Amniotic stem cell (primary cell): ENCODE measurements at regions not wholly inside any gene's neighbourhood (a gene's known extent, or its start where the extent isn't known, plus 50 kb on each side); places are given as distances from the start of the nearest gene placed in this dataset.
"Not testable (repeated sequence)": the region's sequence is repeated elsewhere in the genome, so short reads cannot be mapped to it uniquely, and the experiment has no call there.

ENCODE experiments used
- DNase-seq: peaks from one replicate; lab custom pipeline; 2025; lab: John Stamatoyannopoulos, UW

DNA sequence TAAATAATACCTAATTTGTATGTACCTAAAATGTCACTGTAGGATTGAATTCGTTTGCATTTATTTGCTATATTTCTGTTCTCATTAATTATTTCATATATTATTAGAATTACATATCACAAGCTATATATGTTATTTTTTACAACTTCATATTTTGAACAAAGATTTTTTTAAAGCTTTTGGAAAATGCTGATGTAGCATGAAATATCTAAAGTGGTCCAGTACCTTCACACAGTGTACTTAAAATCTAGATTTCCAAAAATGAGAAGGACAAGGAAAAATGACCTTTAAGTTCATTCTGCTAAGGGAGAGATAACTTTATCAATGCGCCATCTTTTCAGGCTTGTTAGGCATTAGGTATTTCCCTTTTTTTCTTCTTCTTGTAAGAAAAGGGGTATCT, 71.8 kb downstream of the LARP7 start:
- no peak for DNase-seq

- no peak for DNase-seq
These were observed 78.3 kb downstream of the LARP7 start for GRCh38 chr4:112714922-112715901.

DNA sequence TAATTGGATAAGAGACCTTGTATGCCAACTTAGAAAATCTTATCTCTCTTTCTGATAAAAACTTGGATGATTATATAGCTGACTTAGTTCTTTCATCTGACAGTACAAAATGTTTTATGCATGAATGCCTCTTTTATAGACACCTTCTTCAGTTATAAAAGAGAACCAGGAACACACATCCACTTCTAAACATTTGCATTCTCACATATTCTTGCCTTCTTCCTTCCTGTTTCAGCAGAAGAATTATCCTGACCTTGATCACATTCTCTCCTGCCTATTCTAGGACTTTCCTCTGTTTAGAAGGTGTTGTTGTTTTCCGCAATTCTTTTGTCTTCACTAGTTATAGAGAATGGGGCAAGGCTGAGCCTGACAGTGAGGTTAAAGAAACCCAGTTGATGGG, 80.9 kb downstream of the LARP7 start:
- no peak for DNase-seq

DNA sequence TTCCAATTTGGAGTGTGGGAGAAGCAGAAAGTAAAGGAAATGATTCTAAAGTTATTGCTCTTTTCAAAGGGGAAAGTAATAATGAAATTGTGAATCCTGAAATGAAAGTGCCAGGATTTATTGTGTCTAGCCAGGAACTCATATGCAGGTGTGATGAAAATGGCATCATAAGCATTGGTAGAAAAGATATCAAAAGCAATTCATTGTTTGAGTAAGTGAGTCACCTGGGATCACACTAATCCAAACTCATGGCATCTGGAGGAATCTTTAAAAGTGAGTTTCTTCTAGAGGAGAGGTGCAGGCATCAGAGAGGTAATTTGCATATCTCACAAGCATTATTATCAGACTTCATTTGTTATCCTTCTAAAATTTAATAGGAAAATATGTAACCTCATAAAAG, 84.7 kb downstream of the LARP7 start:
- DNase-seq: no peak

DNA sequence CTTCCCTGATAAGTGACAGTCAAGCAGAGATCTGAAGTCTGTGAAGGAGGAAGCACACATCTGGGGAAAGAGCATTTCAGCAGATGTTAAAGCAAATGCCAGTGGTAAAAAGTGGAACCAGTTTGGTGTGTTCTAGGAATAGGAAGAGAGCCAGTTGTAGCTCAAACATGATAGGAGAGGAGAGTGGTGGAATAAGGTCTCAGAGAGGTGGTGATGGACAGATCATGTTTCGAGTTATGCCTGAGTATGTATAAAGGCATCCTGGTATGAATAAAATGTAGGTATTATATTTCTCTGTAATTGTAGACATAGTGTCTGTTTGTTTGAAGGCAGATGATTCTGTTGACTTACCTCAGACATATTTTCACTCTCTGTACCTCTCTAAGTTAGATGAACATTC, 89.1 kb downstream of the LARP7 start:
- no peak for DNase-seq

DNA sequence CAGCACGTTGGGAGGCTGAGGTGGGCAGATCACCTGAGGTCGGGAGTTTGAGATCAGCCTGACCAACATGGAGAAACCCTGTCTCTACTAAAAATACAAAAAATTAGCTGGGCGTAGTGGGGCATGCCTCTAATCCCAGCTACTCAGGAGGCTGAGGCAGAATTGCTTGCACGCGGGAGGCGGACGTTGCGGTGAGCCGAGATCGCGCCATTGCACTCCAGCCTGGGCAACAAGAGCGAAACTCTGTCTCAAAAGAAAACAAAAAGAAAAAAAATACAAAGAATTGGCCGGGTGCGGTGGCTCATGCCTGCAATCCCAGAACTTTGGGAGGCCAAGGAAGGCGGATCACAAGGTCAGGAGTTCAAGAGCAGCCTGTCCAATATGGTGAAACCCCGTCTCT, 90.8 kb downstream of the LARP7 start:
- DNase-seq: not testable (repeated sequence)

GRCh38 chr4:112731715-112732114, 94.8 kb downstream of the LARP7 start:
- no peak for DNase-seq

GRCh38 chr4:112732142-112732541, 95.2 kb downstream of the LARP7 start:
- no peak for DNase-seq

DNA sequence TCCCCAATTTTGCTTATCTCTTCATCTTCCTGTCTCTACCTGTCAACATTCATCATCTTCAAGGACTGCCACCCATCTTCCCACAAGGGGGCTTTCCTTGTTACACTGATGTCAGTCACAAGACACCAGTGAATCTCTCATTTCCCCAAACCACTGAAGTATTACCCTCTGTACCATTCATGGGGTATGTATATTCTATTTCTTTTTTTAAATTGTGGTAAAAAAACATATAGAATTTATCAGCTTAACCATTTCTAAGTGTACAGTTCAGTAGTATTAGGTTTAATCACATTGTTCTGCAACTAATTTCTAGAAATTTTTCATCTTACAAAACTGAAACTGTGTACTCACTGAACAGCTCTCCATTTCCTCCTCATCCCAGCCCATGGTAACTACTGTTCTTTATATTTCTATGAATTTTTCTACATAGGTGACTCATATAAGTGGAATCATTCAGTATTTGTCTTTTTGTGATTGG, 98.6 kb downstream of the LARP7 start:
- DNase-seq: no peak

GRCh38 chr4:112736718-112737135, 99.8 kb downstream of the LARP7 start:
- DNase-seq: no peak

DNA sequence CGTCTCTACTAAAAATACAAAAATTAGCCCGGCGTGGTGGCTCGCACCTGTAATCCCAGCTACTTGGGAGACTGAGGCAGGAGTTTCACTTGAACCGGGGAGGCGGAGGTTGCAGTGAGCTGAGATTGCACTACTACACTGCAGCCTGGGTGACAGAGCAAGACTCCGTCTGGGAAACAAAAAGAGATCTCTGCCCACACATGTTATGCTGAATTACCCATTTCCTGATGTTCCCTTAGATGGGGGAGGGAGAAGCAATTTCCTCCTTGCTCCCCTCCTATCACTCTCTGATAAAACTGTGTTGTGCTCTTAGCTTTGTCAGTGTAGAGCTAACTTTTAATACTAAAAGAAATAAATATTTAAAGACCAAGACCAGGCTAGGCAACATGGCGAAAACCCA, 102.5 kb downstream of the LARP7 start:
- no peak for DNase-seq

- DNase-seq: no peak
These were observed 110.1 kb downstream of the LARP7 start for GRCh38 chr4:112747036-112747435.

DNA sequence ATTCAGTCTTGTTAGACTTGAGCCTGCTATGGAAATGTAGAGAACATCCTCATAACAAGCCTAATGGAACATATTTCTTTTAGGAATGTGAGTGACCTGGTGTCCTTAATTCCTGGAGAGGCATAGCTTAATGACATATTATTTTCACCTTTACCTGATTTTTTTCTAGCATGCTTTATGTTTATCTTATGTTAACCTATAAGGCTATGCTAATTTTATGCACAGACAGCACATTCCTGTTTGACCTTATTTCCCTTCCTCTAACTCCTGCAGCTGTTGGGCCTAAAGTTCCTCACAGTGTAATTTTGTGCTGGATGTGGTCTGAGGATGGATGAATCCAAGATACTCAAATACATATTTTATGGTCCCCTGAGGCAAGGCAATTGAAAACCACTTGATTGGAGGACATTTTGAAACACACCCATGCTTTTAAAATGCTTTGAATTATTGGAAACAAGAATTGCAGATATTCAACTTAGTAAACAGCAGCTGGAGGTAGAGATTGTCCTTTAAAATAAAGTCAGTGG, 111.5 kb downstream of the LARP7 start:
- no peak for DNase-seq

DNA sequence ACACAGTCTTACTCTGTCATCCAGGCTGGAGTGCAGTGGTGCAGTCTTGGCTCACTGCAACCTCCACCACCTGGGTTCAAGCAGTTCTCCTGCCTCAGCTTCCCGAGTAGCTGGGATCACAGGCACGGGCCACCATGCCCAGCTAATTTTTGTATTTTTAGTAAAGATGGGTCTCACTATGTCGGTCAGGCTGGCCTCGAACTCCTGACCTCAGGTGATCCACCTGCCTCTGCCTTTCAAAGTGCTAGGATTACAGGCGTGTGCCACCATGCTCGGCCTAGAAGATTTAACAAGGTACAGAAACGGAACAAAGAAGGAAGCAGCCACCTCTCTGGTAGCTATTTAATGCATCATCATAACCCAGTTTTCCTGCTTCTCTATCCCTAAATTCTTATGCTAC, 113.8 kb downstream of the LARP7 start:
- not testable (repeated sequence) for DNase-seq

DNA sequence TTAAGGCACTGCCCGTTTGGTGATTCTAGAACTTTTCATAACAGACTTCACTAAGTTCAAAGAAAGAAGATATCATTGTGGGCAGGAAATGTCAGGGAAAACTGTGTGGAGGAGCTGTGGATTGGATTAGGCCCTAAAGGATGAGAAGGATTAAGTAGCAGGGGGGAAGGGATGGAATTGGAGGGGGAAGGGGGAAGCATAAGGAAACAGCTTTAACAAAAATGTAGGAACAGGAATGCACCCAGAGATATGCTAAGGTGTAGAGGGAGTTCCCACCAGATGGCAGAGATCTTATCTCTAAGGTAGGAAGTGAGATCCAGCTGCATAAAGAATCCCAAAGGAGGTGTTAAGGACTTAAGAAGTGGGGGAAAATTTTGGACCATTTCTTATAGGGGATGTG, 114.5 kb downstream of the LARP7 start:
- DNase-seq: no peak

GRCh38 chr4:112752061-112752460, 115.1 kb downstream of the LARP7 start:
- no peak for DNase-seq

DNA sequence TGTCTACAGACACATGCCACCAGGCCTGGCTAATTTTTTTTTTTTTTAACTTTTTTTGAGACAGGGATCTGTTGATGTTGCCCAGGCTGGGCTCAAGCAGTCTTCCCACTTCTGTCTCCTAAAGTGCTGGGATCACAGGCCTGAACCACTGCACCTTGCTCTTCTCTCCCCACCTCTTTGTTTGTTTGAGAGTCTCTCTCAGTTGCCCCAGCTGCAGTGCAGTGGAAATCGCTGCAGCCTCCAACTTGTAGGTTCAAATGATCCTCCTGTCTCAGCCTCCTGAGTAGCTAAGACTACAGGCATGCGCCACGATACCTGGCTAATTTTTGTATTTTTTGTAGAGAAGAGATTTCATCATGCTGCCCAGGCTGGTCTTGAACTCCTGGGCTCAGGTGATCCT, 115.6 kb downstream of the LARP7 start:
- DNase-seq: no peak

GRCh38 chr4:112753333-112753732, 116.4 kb downstream of the LARP7 start:
- no peak for DNase-seq

- DNase-seq: no peak
These were observed 122.4 kb downstream of the LARP7 start for GRCh38 chr4:112759313-112759712.

DNA sequence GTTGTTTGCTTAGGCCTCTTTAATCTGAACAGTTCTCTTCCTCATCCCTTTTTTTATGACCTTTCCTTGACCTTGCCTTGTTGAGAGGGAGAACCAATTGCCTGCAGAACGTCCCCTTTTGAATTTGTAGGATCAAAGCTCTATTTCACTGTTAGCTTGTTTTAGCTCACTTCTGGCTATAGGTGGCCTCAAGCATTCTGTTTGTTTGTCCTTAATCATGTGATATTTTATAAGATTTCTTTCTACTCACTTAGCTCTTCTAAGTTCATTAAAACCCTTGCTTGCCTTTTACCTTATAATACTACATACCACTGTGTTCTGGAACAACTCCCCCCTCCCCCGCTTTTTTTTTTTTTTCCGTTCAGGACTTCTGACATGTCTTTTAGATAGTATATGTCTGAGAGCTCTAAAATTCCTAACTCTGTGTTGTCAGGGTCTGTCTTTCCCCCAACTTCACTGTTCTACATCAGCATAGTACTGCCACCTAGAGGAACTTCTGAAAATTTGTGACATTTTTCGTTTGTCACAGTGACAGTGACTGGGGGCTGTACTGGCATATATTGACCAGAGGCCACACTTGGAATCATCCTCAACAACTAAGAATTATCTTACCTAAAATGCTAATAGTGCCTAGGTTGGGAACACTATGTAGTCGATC, 128.5 kb downstream of the LARP7 start:
- no peak for DNase-seq

DNA sequence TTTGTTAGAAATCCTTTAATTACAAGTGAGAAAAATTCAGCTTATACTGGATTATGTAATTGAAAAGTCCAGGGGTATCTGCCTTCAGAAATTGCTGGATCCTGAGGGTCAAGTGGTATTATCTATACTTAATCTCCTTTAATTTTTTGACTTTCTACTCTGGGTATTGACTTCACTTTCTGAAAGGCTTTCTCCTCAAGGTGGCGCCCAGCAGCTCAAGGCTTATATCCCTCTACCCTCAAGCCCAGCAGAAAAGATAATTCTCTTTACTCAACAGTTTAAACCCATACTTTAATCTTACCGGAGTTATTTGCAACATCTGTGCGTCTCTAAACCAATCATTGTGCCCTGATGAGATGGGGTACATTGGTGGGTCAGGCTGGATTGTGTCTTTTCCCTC, 129.5 kb downstream of the LARP7 start:
- DNase-seq: no peak

DNA sequence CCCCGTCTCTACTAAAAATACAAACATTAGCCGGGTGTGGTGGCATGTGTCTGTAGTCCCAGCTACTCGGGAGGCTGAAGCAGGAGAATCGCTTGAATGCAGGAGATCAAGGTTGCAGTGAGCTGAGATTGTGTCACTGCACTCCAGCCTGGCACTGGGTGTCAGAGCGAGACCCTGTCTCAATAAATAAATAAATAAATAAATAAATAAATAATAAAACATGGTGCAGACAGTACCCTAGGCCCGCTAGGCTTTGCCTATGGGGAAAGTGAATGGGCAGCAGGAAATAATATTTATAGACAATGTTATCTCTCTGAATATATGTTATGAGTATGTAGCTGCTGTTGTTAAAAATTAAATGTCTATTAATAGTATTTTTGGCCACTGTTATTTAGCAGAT, 130.4 kb downstream of the LARP7 start:
- no peak for DNase-seq

DNA sequence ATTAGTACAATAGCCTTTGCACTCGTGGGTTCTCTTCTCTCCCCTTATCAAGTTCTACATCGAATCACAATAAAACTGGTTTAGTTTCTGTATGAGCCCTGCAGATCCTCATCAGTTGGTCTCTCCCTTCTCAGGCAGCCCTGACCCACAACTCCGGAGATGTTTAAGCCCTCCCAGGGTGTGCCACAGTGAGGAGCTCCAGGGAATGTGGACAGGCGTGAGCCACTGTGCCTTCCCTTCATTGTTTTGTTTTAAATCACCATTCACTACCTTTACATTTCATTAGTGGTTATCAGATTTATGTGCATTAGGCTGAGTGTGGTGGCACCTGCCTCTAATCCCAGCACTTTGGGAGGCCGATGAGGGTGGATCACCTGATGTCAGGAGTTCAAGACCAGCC, 133.2 kb downstream of the LARP7 start:
- no peak for DNase-seq
